Naive thymus-derived CD8-positive, alpha-beta T cell (primary cell): ENCODE measurements at regions not wholly inside any gene's neighbourhood (a gene's known extent, or its start where the extent isn't known, plus 50 kb on each side); places are given as distances from the start of the nearest gene placed in this dataset.

ENCODE experiments used
- ATAC-seq, 2 donors: fragments of 150-1000 bp; cut with Tn5 transposase in 1 of 2; sonication (Bioruptor Pico), chemical (Tn5 transposase) in 1 of 2; 1 replicate in 1 of 2; 2 replicates in 1 of 2; pipeline ENCODE4 v1.10.0; 2021; ENCODE audit warnings: mild to moderate bottlenecking in 2 of 2, moderate library complexity in 2 of 2
- POLR2A ChIA-PET: fragments of 350-600 bp; sonication (Branson Sonifier 250); formaldehyde crosslinking; loops from one replicate; lab custom pipeline; 2021; ENCODE audit warnings: antibody characterized with exemption; lab: Charles Lee
- DNase-seq, 10 donors: peaks; one replicate each; pipeline versions ENCODE4 v3.0.0 to v3.0.0-alpha.2; 2020 to 2022
- H3K27ac Mint-ChIP-seq, 10 donors: one replicate each; pipeline ENCODE4 v1.8.0; 2020 to 2022; ENCODE audit warnings: mild to moderate bottlenecking in 10 of 10, mixed read lengths in 10 of 10, moderate library complexity in 4 of 10, inconsistent platforms in 1 of 10
- H3K27me3 Mint-ChIP-seq, 5 donors: one replicate each; pipeline ENCODE4 v1.8.0; 2021 to 2022; ENCODE audit warnings: mixed read lengths in 5 of 5
- H3K36me3 Mint-ChIP-seq, 3 donors: one replicate each; pipeline ENCODE4 v1.8.0; 2020 to 2022; ENCODE audit warnings: mixed read lengths in 3 of 3, mild to moderate bottlenecking in 2 of 3, inconsistent platforms in 1 of 3
- H3K4me1 Mint-ChIP-seq, 4 donors: one replicate each; pipeline ENCODE4 v1.8.0; 2021 to 2022; ENCODE audit warnings: mixed read lengths in 4 of 4
- H3K4me3 Mint-ChIP-seq, 10 donors: one replicate each; pipeline ENCODE4 v1.8.0; 2020 to 2022; ENCODE audit warnings: mild to moderate bottlenecking in 10 of 10, mixed read lengths in 10 of 10, moderate library complexity in 6 of 10, inconsistent platforms in 1 of 10
- H3K9me3 Mint-ChIP-seq, 9 donors: one replicate each; pipeline ENCODE4 v1.8.0; 2020 to 2022; ENCODE audit warnings: mixed read lengths in 9 of 9, mild to moderate bottlenecking in 3 of 9, inconsistent platforms in 1 of 9, moderate library complexity in 1 of 9

DNA sequence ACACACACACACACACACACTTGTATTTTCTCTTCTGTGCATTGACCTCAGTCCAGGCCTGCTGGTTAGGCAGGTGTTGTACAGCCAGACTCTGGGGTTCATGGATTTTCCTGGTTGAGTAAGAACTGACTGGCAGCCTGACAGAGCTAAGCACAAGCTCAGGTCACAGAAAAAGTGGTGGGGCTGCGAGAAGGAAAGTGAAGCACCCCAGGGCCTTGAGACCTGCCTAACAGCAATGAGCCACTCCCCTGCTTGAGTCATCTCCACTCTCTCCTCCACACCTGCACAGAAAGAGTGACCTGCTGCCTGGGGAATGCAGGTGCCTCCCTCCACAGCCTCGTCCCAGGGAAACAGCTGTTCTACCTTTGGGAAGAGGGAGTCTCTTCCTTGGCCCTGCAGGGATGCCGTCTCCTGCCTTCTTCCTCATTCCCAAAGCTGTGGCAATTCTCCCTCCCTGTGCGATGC lies 91.4 kb upstream of the LGALSL start:
- DNase-seq, result no peak
- H3K9me3 Mint-ChIP-seq, result no peaks in the 10 kb centered on the region
- POLR2A ChIA-PET, result no interaction called here
- ATAC-seq, result no peak
- peaks cover 6 to 32% (median 11%) of the 10 kb centered on the region in 5 donors for H3K27me3 Mint-ChIP-seq
- no peaks in the 10 kb centered on the region for H3K36me3 Mint-ChIP-seq
- no peak overlapping the region for H3K27ac Mint-ChIP-seq
- H3K4me1 Mint-ChIP-seq, result peaks cover 0 to 4% (median 0%) of the 10 kb centered on the region in 4 donors
- H3K4me3 Mint-ChIP-seq, result no peak overlapping the region

DNA sequence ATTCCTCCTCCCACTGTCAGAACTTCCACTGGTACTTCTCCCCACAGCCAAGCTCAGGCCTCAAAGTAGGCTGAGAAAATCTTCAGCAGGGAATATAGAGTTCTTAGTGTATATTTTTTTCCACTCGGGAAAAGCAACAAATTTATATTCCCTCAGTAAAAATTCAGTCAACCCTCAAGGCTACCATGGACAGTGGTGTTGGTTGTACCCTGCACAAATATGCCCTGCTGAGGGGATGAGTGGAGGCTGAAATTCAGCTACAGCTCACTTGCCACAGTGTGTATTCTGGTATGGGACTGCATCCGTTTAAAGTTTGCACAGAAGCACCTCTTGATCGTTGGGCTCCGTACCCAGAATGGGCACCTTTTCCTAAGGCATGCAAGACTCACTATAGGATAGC lies 90.8 kb upstream of the LGALSL start:
- POLR2A ChIA-PET, result no interaction called here
- Mint-ChIP-seq H3K9me3 (no peaks in the 10 kb centered on the region), H3K36me3 (no peaks in the 10 kb centered on the region), H3K4me1 (peaks cover 0 to 4% (median 0%) of the 10 kb centered on the region in 4 donors), H3K27me3 (peaks cover 4 to 28% (median 10%) of the 10 kb centered on the region in 5 donors), H3K27ac (peak overlapping the region in 1 of 10 donors; percentile 52), H3K4me3 (no peak overlapping the region)
- ATAC-seq, result no peak
- no peak for DNase-seq

- Mint-ChIP-seq H3K27ac (peak overlapping the region in 1 of 10 donors; percentile 52), H3K27me3 (peaks cover 4 to 23% (median 10%) of the 10 kb centered on the region in 5 donors), H3K9me3 (no peaks in the 10 kb centered on the region), H3K36me3 (no peaks in the 10 kb centered on the region), H3K4me3 (no peak overlapping the region), H3K4me1 (peaks cover 0 to 4% (median 0%) of the 10 kb centered on the region in 4 donors)
- POLR2A ChIA-PET, result no interaction called here
- no peak for DNase-seq
- no peak for ATAC-seq
These were observed 90.1 kb upstream of the LGALSL start for GRCh38 chr2:64363848-64364247.

DNA sequence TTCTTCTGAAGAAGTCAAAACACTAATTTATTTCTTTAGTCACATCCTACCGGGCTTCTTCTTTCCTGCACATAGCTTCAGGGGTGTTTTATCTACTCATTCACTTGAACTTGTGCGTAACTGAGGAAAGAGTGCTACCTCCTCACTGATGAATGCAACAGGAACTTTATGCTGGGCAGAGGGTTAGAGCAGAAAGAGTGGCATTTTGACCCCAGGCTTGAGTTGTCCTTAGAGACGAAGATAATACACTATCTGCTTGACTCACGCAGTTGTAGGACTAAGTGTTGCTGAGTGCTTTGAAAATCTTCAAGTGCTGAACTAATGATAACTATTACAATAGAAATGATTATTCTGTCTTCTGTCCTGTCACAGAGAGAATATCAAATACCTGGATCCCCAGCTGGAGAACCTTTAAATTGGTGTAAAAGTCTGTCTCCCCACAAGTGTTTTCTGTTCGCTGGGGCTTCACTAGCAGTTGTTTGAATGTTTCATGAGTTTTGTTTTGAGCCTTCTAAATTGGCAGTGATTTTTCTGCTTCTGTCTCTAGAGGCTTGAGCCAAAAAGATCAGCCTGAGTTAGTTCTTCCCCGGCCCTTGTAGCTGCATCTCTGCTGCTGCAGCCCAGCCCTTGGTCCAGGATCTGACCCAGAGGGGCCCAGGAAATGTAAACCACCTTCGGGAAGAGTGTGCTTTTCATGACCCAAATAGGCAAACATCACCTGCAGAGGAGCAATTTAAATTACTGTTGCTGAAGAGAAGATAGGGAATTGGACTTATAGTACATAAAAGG lies 86.3 kb upstream of the LGALSL start:
- Mint-ChIP-seq H3K9me3 (no peaks in the 10 kb centered on the region), H3K4me1 (peaks cover 0 to 6% (median 0%) of the 10 kb centered on the region in 4 donors), H3K4me3 (no peak overlapping the region), H3K27ac (no peak overlapping the region), H3K36me3 (no peaks in the 10 kb centered on the region), H3K27me3 (peaks cover 0 to 6% (median 3%) of the 10 kb centered on the region in 5 donors)
- no peak for ATAC-seq
- DNase-seq, result no peak
- POLR2A ChIA-PET, result no interaction called here

GRCh38 chr2:64369706-64370105 lies 84.3 kb upstream of the LGALSL start:
- no peak for ATAC-seq
- Mint-ChIP-seq H3K36me3 (no peaks in the 10 kb centered on the region), H3K4me3 (no peak overlapping the region), H3K4me1 (peaks cover 0 to 2% (median 0%) of the 10 kb centered on the region in 4 donors), H3K9me3 (no peaks in the 10 kb centered on the region), H3K27ac (no peak overlapping the region), H3K27me3 (peaks cover 0 to 3% (median 1%) of the 10 kb centered on the region in 5 donors)
- POLR2A ChIA-PET, result no interaction called here
- no peak for DNase-seq

DNA sequence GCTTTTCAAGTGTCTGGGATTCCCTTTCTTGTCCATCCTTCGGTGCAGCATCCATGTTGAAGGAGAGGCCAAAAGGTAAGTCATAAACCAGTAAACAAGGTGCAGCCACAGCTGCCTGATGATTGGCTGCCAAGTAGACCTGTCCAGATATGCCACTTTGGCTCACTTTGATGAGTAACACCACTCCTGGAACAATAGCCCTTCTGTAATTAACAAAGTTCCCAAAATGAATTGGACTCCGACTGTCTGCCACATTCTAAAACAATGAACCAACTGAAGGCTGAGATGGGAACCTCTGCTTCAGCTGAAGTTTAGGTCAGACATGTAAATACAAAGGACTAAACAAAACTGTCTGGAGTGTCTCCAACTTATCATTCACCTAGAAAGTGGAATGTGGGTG lies 82.2 kb upstream of the LGALSL start:
- Mint-ChIP-seq H3K36me3 (no peaks in the 10 kb centered on the region), H3K4me1 (peaks cover 0 to 2% (median 0%) of the 10 kb centered on the region in 4 donors), H3K9me3 (peaks cover 0 to under 1% (median 0%) of the 10 kb centered on the region in 9 donors), H3K27ac (no peak overlapping the region), H3K27me3 (peaks cover 0 to 3% (median 1%) of the 10 kb centered on the region in 5 donors), H3K4me3 (no peak overlapping the region)
- POLR2A ChIA-PET, result no interaction called here
- DNase-seq (no peak), ATAC-seq (no peak)

DNA sequence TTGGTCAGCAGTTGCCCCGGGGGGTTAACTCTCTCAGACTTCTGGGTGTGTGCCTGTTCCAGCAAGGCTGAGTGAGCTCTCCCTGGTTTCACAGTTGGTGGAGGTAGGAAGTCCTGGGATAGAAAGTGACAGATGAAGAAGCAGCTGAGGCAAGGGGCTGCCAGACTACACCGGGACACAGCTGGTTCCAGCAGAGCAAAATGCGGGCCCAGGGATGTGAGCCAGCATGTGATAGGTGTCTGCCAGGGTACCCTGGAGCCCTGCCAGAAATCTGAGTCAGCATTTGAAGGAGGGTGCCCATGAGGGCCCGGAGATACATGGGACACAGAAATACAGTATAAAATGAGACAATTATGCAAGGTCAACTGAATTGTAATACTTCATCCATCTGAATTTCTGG lies 79.3 kb upstream of the LGALSL start:
- Mint-ChIP-seq H3K9me3 (peaks cover 0 to 2% (median 0%) of the 10 kb centered on the region in 9 donors), H3K27ac (peak overlapping the region in 2 of 10 donors; percentile 70 to 77), H3K4me1 (no peaks in the 10 kb centered on the region), H3K27me3 (peaks cover 0 to 8% (median 3%) of the 10 kb centered on the region in 5 donors), H3K4me3 (no peak overlapping the region), H3K36me3 (no peaks in the 10 kb centered on the region)
- ATAC-seq, result no peak
- DNase-seq, result no peak
- POLR2A ChIA-PET, result no interaction called here

DNA sequence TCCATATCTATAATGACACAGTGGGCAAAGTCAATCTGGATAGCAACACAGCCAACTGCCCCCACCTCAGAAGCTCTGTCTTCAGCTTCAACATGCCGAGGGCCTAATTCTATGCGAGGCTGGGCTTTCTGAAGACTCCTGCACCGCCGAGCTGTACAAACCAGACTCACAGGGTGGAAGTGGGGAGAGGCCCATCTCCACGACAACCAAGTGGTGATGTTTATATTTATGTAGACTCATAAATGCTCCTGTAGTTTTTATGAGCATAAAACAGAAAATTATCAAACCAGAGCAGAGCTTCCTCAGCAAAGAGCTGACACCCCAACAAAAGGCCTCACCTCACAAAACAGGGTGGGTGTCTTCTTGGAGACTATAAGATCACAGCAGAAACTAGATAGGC lies 77.0 kb upstream of the LGALSL start:
- no peaks in the 10 kb centered on the region for H3K4me1 Mint-ChIP-seq
- no peak overlapping the region for H3K27ac Mint-ChIP-seq
- ATAC-seq, result no peak
- H3K36me3 Mint-ChIP-seq, result no peaks in the 10 kb centered on the region
- DNase-seq, result no peak
- POLR2A ChIA-PET, result no interaction called here
- peaks cover 1 to 21% (median 5%) of the 10 kb centered on the region in 5 donors for H3K27me3 Mint-ChIP-seq
- peaks cover 0 to 2% (median 0%) of the 10 kb centered on the region in 9 donors for H3K9me3 Mint-ChIP-seq
- no peak overlapping the region for H3K4me3 Mint-ChIP-seq

DNA sequence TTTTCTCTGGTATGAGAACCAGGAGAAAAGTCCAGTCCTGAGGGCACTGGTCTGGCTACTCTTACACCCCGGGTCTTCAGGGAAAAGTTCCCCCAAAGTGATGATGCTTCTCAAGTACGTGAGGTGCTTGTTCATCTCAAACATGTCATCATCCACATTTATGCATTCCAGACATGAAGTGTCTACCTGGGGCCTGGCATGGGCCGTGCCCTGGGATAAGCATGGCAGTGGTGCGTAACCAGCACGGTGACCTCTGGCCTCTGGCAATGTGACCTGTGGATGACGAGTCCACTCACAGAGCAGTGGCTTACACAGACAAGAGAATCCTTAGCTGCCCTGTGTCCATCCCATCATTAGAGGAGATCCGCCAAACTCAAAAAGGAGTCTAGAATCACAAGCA lies 74.8 kb upstream of the LGALSL start:
- H3K27ac Mint-ChIP-seq, result no peak overlapping the region
- H3K4me3 Mint-ChIP-seq, result no peak overlapping the region
- H3K4me1 Mint-ChIP-seq, result no peaks in the 10 kb centered on the region

DNA sequence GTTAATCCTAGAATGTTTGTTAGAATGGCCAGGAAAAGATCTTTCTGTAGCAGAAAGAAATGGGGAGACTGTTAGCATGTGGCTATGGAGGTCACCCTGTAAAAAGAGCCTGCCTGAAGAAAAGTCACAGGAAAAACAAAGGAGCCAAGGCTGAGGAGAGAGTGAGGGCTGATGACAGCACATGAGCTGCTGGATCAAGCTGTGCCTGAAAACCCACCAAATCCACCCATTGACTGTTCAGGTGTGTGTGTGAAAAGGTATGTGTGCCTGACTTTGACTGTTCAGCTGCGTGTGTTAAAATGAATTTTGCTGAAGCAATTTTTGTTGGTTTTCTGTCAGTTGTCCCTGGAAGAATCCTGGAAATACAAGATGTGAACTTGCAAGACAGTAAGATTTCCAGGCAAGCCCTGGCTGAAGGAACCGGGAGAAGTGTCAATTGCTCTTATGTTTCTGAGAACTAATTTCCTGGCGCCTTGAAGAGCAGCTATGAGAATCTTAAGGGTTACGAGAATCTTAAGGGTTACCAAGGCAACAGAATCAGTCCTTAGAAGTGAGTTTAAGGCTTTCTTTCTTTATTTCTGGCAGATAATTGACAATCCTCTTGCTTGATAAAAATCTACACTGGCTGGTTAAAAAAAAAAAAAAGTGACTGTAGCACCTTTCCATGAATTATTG lies 73.0 kb upstream of the LGALSL start:
- H3K36me3 Mint-ChIP-seq, result no peaks in the 10 kb centered on the region
- ATAC-seq (no peak), DNase-seq (no peak)
- no peak overlapping the region for H3K27ac Mint-ChIP-seq
- H3K4me1 Mint-ChIP-seq, result no peaks in the 10 kb centered on the region
- H3K27me3 Mint-ChIP-seq, result peaks cover 1 to 21% (median 3%) of the 10 kb centered on the region in 5 donors
- peaks cover 0 to 2% (median 0%) of the 10 kb centered on the region in 9 donors for H3K9me3 Mint-ChIP-seq
- H3K4me3 Mint-ChIP-seq, result no peak overlapping the region
- POLR2A ChIA-PET, result no interaction called here

More for the DNA sequence above, 74.8 kb upstream of the LGALSL start:
- DNase-seq, result no peak
- Mint-ChIP-seq H3K27me3 (peaks cover 1 to 21% (median 3%) of the 10 kb centered on the region in 5 donors), H3K36me3 (no peaks in the 10 kb centered on the region), H3K9me3 (peaks cover 0 to 2% (median 0%) of the 10 kb centered on the region in 9 donors)
- no peak for ATAC-seq
- POLR2A ChIA-PET, result no interaction called here

DNA sequence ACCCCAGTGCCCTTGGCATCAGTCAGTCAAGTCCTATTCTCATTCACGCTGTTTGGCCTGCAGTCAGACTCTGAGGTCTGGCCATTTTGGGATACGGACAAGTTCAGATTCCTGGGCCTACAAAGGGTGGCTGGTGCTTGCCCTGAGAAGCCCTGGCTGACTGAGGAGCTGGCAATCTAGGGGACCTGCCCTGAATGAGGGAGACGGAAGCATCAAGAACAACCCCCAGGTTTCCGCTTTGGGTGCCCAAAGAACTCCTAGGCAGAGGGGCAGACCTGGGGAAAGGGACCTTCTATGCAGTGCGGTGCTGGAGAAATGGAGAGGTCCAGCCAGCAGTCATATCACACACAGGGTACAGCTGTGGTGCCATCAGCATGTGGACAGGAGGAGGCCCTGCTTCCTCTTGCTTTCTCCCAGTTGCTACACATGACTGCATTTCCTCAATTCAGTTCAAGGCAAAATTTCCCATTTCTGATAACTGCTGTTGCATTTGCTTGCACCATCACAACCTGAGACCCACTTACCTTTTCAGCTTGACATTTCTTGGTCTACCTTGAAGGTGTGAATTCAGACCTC lies 70.9 kb upstream of the LGALSL start:
- Mint-ChIP-seq H3K27me3 (peaks cover under 1 to 21% (median 3%) of the 10 kb centered on the region in 5 donors), H3K4me3 (no peak overlapping the region), H3K4me1 (no peaks in the 10 kb centered on the region), H3K9me3 (no peaks in the 10 kb centered on the region), H3K36me3 (no peaks in the 10 kb centered on the region), H3K27ac (no peak overlapping the region)
- POLR2A ChIA-PET, result no interaction called here
- no peak for DNase-seq
- no peak for ATAC-seq

DNA sequence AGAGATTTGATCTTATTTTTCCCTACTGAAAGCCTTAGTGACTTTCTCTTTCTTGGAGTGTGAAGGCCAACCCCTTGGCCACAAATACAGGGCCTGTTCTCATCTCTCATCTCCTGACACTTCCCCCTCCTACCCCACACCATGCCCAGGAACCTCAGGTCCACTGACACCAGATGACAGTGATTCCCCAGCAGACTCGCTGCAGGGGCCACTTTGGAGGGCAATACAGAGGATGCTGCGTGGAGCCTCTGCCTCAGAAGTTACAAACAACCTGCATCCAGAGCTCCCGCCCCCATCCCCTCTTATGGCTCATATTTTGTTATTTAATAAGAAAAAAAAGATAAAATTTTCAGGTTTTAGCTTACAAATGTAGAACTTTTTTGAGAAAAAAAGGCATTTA lies 70.1 kb upstream of the LGALSL start:
- H3K9me3 Mint-ChIP-seq, result peaks cover 0 to 2% (median 0%) of the 10 kb centered on the region in 9 donors
- ATAC-seq, result no peak
- H3K27ac Mint-ChIP-seq, result no peak overlapping the region
- H3K4me1 Mint-ChIP-seq, result no peaks in the 10 kb centered on the region
- H3K36me3 Mint-ChIP-seq, result no peaks in the 10 kb centered on the region
- H3K27me3 Mint-ChIP-seq, result peaks cover 0 to 21% (median 3%) of the 10 kb centered on the region in 5 donors
- no peak for DNase-seq
- no peak overlapping the region for H3K4me3 Mint-ChIP-seq
- POLR2A ChIA-PET, result no interaction called here

DNA sequence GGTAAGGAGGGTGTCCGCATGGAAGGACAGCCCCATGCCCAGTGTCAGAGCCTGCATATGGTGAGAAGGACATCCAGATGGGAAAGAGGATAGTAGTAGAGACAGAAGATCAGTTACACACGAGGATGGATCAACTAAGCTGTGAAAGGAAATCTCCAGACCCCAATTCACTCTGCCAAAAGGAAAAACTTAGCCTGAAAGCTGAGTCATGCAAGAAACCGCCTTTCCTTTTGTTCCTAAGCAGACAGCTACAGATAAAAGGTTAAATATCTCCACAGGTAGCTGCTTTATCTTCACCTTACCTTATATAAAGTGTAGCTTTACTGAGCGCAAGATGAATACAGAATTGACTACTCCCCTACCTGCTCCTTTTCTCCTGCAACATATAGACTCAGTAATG lies 67.3 kb upstream of the LGALSL start:
- peaks cover 5 to 19% (median 14%) of the 10 kb centered on the region in 9 donors for H3K9me3 Mint-ChIP-seq
- ATAC-seq (no peak), DNase-seq (no peak)
- peaks cover 0 to 16% (median 12%) of the 10 kb centered on the region in 3 donors for H3K36me3 Mint-ChIP-seq
- H3K27ac Mint-ChIP-seq, result no peak overlapping the region
- H3K4me3 Mint-ChIP-seq, result no peak overlapping the region
- no peaks in the 10 kb centered on the region for H3K4me1 Mint-ChIP-seq
- peaks cover 0 to 2% (median 1%) of the 10 kb centered on the region in 5 donors for H3K27me3 Mint-ChIP-seq
- POLR2A ChIA-PET, result no interaction called here
